ENCODE measurements at regions not wholly inside any gene's neighbourhood (a gene's known extent, or its start where the extent isn't known, plus 50 kb on each side); places are given as distances from the start of the nearest gene placed in this dataset.

GRCh38 chr12:97321621-97322020 lies 141.0 kb upstream of the RMST start:
- Histone ChIP-seq H3K79me2 (ENCODE audit: insufficient read depth, low read length) (no peaks in the 10 kb centered on the region), H3K27ac (ENCODE audit: low read depth in 1 of 2, low read length in 2 of 2) (no peak overlapping the region), H3K36me3 (replicated peaks in 1 of 2; ENCODE audit: control insufficient read depth in 1 of 2, insufficient read depth in 2 of 2, low read length in 2 of 2) (no peaks in the 10 kb centered on the region), H3K9me3 (replicated peaks in 1 of 2; ENCODE audit: control insufficient read depth in 1 of 2, insufficient read depth in 1 of 2, low read length in 2 of 2) (no peaks in the 10 kb centered on the region), H3K27me3 (ENCODE audit: control insufficient read depth in 2 of 2, insufficient read depth in 2 of 2, low read length in 2 of 2) (no peaks in the 10 kb centered on the region), H2AFZ (ENCODE audit: insufficient read depth, low read depth, low read length, poor library complexity, severe bottlenecking) (no peak overlapping the region), H3K9ac (ENCODE audit: insufficient read depth, low read length, poor library complexity, severe bottlenecking) (no peak overlapping the region), H3K4me3 (replicated peaks in 1 of 3; ENCODE audit: low read depth in 2 of 3, low read length in 3 of 3) (no peak overlapping the region), H3K4me2 (replicated peaks; ENCODE audit: extremely low read depth, low read length, poor library complexity, severe bottlenecking) (no peak overlapping the region), H4K20me1 (ENCODE audit: insufficient read depth, low read length) (no peaks in the 10 kb centered on the region), H3K4me1 (ENCODE audit: control insufficient read depth in 1 of 2, insufficient read depth in 2 of 2, low read length in 2 of 2) (no peaks in the 10 kb centered on the region)
- DNase-seq: no peak
- no peak overlapping the region for H3K4me3 Mint-ChIP-seq
- H3K27ac Mint-ChIP-seq: no peak overlapping the region
- intact Hi-C loops (cut with micrococcal nuclease): no loop called here
- H3K4me1 Mint-ChIP-seq: no peaks in the 10 kb centered on the region
- peaks cover 0 to 2% (median 0%) of the 10 kb centered on the region in 7 donors for H3K9me3 Mint-ChIP-seq
- TF ChIP-seq CTCF (IDR thresholded peaks at IDR 0.05): no peak
- WGBS (ENCODE audit: insufficient coverage): 50% methylated on average over 1 of the region's 4 CpGs
- no peaks in the 10 kb centered on the region for H3K36me3 Mint-ChIP-seq
- peaks cover 0 to 3% (median 1%) of the 10 kb centered on the region in 3 donors for H3K27me3 Mint-ChIP-seq (ENCODE audit: low read depth in 3 of 3)

DNA sequence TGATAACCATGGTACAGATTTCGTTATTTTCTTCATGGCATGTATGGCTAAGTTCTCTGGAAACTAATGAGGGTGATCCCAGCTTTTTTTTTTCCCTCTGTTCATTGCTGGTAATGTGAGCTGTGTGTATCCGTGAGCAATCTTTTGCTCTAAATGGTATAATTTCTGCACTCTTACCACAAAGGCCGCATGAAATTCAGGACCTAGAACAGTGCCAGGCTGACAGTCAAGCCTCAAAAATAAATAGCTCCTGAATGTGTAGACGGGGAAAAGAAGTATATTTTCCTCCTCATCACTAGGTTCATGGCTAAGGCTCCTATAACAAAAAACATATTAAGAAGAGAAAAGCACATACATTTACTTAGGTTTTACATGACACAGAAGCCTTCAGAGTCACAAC lies 140.2 kb upstream of the RMST start:
- intact Hi-C loops (cut with micrococcal nuclease): no loop called here

More for the DNA sequence above, 140.2 kb upstream of the RMST start:
- no CpG with 5 or more reads among the region's 4 CpGs for WGBS (ENCODE audit: insufficient coverage)
- Histone ChIP-seq H3K4me3 (replicated peaks in 1 of 3; ENCODE audit: low read depth in 2 of 3, low read length in 3 of 3) (no peak overlapping the region), H2AFZ (ENCODE audit: insufficient read depth, low read depth, low read length, poor library complexity, severe bottlenecking) (no peak overlapping the region), H3K36me3 (replicated peaks in 1 of 2; ENCODE audit: control insufficient read depth in 1 of 2, insufficient read depth in 2 of 2, low read length in 2 of 2) (no peaks in the 10 kb centered on the region), H3K79me2 (ENCODE audit: insufficient read depth, low read length) (no peaks in the 10 kb centered on the region), H3K27ac (ENCODE audit: low read depth in 1 of 2, low read length in 2 of 2) (no peak overlapping the region), H3K27me3 (ENCODE audit: control insufficient read depth in 2 of 2, insufficient read depth in 2 of 2, low read length in 2 of 2) (no peaks in the 10 kb centered on the region), H3K4me2 (replicated peaks; ENCODE audit: extremely low read depth, low read length, poor library complexity, severe bottlenecking) (no peak overlapping the region), H4K20me1 (ENCODE audit: insufficient read depth, low read length) (no peaks in the 10 kb centered on the region), H3K9me3 (replicated peaks in 1 of 2; ENCODE audit: control insufficient read depth in 1 of 2, insufficient read depth in 1 of 2, low read length in 2 of 2) (no peaks in the 10 kb centered on the region), H3K4me1 (ENCODE audit: control insufficient read depth in 1 of 2, insufficient read depth in 2 of 2, low read length in 2 of 2) (no peaks in the 10 kb centered on the region), H3K9ac (ENCODE audit: insufficient read depth, low read length, poor library complexity, severe bottlenecking) (no peak overlapping the region)
- peaks cover 0 to 2% (median 0%) of the 10 kb centered on the region in 7 donors for H3K9me3 Mint-ChIP-seq
- H3K27me3 Mint-ChIP-seq (ENCODE audit: low read depth in 3 of 3): peaks cover 0 to 3% (median 1%) of the 10 kb centered on the region in 3 donors
- no peaks in the 10 kb centered on the region for H3K4me1 Mint-ChIP-seq
- TF ChIP-seq CTCF (IDR thresholded peaks at IDR 0.05): no peak
- no peak for DNase-seq
- no peak overlapping the region for H3K27ac Mint-ChIP-seq
- no peaks in the 10 kb centered on the region for H3K36me3 Mint-ChIP-seq
- H3K4me3 Mint-ChIP-seq: no peak overlapping the region
